Bronchial epithelial cell (primary cell): ENCODE measurements at regions not wholly inside any gene's neighbourhood (a gene's known extent, or its start where the extent isn't known, plus 50 kb on each side); places are given as distances from the start of the nearest gene placed in this dataset.

Source experiments
- DNase-seq: peaks from one replicate; pipeline ENCODE4 v3.0.0-alpha.2; 2010; ENCODE audit warnings: low read depth
- FAIRE-seq: peaks from 2 replicates; lab custom pipeline; 2011; peaks lifted over from hg19 to GRCh38; lab: Jason Lieb, UNC
- H3K27me3 ChIP-seq: 2 replicates; pipeline ENCODE4 v1.5.1; 2011; ENCODE audit warnings: low read length; ENCODE audit not compliant: control insufficient read depth, insufficient read depth
- H3K36me3 ChIP-seq: 2 replicates; pipeline ENCODE4 v1.5.1; 2011; ENCODE audit warnings: low read length; ENCODE audit not compliant: control insufficient read depth, insufficient read depth
- H3K4me3 ChIP-seq: 2 replicates; pipeline ENCODE4 v1.5.1; 2011; ENCODE audit warnings: mild to moderate bottlenecking, low read depth, low read length, control low read depth
- CTCF ChIP-seq: IDR thresholded peaks from 2 replicates; pipeline ENCODE4 v1.5.1; 2011; ENCODE audit warnings: mild to moderate bottlenecking, moderate library complexity, low read length, control low read depth, inconsistent platforms; ENCODE audit not compliant: insufficient read depth, severe bottlenecking

- TF ChIP-seq CTCF = no peak
- no peak overlapping the region for H3K4me3 ChIP-seq
- H3K36me3 ChIP-seq = no peaks in the 10 kb centered on the region
- FAIRE-seq (peak; percentile 77), DNase-seq (no peak)
- no peaks in the 10 kb centered on the region for H3K27me3 ChIP-seq
Measured at GRCh38 chr5:73357576-73357975, 91.0 kb downstream of the FOXD1 start.

- FAIRE-seq = no peak
- no peak for TF ChIP-seq CTCF
Measured at GRCh38 chr5:73355108-73355507, 93.5 kb downstream of the FOXD1 start.

DNA sequence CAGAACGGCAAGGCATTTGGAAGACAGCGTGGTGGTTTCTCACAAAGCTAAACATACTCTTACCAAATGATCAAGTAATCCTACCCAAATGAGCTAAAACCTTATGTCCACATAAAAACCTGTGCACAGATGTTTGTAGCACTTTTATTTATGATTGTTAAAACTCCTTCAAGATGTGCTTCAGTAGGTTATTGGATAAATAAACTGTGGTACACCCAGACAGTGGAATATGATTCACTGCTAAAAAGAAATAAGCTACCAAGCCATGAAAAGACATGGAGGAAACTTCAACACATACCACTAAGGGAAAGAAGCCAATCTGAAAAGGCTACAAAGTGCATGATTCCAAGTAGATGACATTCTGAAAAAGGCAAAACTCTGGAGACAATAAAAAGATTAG is 94.2 kb downstream of the FOXD1 start:
- H3K27me3 ChIP-seq = no peaks in the 10 kb centered on the region
- no peak for FAIRE-seq
- TF ChIP-seq CTCF = no peak

More at GRCh38 chr5:73355108-73355507, 93.5 kb downstream of the FOXD1 start:
- Histone ChIP-seq H3K36me3 (no peaks in the 10 kb centered on the region), H3K4me3 (no peak overlapping the region), H3K27me3 (no peaks in the 10 kb centered on the region)
- no peak for DNase-seq

DNA sequence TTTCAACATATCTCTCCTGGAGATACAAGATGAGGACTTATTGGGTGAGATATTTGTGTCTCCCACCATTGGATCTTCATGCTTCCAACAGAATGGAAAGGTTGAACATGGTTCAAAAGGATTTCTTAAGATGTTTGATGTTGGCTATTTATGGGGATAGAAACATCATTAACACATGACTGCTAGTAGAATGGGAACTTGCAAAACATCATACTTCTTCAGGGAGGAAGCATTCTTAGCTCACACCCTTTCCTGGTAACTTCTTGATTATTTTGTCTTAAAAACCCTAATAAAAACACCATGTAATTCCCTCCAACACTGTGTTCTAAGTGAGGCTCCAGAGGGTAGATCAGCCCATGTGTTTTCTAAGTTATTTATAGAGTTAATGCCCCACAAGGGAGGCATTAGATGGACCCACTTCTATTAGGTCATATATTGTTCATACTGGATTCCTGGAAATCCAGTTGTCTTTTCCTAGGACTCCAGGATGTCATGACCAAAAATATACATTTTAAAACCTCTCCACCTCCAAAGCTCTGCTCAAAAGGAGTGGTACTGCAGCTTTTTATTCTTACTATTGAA is 95.8 kb downstream of the FOXD1 start:
- H3K27me3 ChIP-seq = no peaks in the 10 kb centered on the region

More for the DNA sequence above, 94.2 kb downstream of the FOXD1 start:
- Histone ChIP-seq H3K4me3 (no peak overlapping the region), H3K36me3 (no peaks in the 10 kb centered on the region)
- DNase-seq = no peak

GRCh38 chr5:73352243-73352642 is 96.3 kb downstream of the FOXD1 start:
- TF ChIP-seq CTCF = no peak
- Histone ChIP-seq H3K36me3 (no peaks in the 10 kb centered on the region), H3K4me3 (no peak overlapping the region), H3K27me3 (no peaks in the 10 kb centered on the region)
- no peak for DNase-seq
- no peak for FAIRE-seq

More for the DNA sequence above, 95.8 kb downstream of the FOXD1 start:
- no peak for FAIRE-seq
- no peak for DNase-seq
- no peak overlapping the region for H3K4me3 ChIP-seq
- TF ChIP-seq CTCF = no peak
- H3K36me3 ChIP-seq = no peaks in the 10 kb centered on the region

DNA sequence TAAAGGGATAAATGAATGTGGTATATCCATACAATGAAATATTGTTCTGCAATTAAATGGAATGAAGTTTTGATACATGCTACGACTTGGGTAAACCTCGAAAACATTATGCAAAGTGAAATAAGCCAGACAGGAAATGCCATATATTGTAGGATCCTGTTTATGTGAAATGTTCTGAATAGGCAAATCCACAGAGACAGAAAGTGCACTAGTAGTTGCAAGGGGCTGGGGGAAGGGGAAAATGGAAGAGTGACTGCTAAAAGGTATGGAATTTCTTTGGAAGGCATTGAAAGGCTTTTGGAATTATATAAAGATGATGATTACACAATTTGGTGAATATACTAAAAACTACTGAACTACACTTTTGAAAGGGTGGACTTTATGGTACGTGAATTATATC is 97.0 kb downstream of the FOXD1 start:
- FAIRE-seq = no peak
- Histone ChIP-seq H3K27me3 (no peaks in the 10 kb centered on the region), H3K4me3 (no peak overlapping the region), H3K36me3 (no peaks in the 10 kb centered on the region)
- no peak for TF ChIP-seq CTCF
- DNase-seq = no peak
